ENCODE measurements at regions not wholly inside any gene's neighbourhood (a gene's known extent, or its start where the extent isn't known, plus 50 kb on each side); places are given as distances from the start of the nearest gene placed in this dataset.

DNA sequence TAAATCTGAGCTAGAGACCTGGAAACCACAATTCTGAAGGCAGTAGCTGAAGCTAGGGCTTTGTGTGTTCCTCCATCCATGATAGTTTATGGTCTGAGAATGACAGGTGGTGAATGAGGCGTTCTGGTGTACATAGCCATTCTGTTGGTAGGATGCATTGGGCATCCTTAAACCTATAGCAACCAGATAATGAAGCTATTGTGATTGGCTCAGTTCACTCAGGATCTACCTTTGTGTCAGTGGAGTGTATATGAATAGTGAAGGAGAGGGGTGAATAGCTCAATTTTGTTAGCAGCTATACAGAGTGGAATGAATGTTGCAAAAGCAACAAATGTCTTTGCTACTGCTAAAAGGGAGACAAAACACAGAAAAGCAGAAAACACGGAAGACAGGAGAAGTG, 80.0 kb upstream of the PCDH20 start:
- no peak for TF ChIP-seq POLR2AphosphoS2 (IDR thresholded peaks at IDR 0.05; ENCODE audit: low read depth, low read length)
- TF ChIP-seq CCDC6 (CRISPR knock-in tag; IDR thresholded peaks at IDR 0.05), result no peak
- no peak for TF ChIP-seq CEBPB (IDR thresholded peaks at IDR 0.05; ENCODE audit: borderline replicate concordance, low read depth, low read length)
- TF ChIP-seq RNF2 (conservative IDR thresholded peaks at IDR 0.05; ENCODE audit: low read depth), result no peak
- TF ChIP-seq, protein P1, sequence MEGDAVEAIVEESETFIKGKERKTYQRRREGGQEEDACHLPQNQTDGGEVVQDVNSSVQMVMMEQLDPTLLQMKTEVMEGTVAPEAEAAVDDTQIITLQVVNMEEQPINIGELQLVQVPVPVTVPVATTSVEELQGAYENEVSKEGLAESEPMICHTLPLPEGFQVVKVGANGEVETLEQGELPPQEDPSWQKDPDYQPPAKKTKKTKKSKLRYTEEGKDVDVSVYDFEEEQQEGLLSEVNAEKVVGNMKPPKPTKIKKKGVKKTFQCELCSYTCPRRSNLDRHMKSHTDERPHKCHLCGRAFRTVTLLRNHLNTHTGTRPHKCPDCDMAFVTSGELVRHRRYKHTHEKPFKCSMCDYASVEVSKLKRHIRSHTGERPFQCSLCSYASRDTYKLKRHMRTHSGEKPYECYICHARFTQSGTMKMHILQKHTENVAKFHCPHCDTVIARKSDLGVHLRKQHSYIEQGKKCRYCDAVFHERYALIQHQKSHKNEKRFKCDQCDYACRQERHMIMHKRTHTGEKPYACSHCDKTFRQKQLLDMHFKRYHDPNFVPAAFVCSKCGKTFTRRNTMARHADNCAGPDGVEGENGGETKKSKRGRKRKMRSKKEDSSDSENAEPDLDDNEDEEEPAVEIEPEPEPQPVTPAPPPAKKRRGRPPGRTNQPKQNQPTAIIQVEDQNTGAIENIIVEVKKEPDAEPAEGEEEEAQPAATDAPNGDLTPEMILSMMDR (CRISPR knock-in tag; IDR thresholded peaks at IDR 0.05), result no peak
- no peak for TF ChIP-seq ZNF205 (CRISPR knock-in tag; IDR thresholded peaks at IDR 0.05)
- TF ChIP-seq, protein P2, sequence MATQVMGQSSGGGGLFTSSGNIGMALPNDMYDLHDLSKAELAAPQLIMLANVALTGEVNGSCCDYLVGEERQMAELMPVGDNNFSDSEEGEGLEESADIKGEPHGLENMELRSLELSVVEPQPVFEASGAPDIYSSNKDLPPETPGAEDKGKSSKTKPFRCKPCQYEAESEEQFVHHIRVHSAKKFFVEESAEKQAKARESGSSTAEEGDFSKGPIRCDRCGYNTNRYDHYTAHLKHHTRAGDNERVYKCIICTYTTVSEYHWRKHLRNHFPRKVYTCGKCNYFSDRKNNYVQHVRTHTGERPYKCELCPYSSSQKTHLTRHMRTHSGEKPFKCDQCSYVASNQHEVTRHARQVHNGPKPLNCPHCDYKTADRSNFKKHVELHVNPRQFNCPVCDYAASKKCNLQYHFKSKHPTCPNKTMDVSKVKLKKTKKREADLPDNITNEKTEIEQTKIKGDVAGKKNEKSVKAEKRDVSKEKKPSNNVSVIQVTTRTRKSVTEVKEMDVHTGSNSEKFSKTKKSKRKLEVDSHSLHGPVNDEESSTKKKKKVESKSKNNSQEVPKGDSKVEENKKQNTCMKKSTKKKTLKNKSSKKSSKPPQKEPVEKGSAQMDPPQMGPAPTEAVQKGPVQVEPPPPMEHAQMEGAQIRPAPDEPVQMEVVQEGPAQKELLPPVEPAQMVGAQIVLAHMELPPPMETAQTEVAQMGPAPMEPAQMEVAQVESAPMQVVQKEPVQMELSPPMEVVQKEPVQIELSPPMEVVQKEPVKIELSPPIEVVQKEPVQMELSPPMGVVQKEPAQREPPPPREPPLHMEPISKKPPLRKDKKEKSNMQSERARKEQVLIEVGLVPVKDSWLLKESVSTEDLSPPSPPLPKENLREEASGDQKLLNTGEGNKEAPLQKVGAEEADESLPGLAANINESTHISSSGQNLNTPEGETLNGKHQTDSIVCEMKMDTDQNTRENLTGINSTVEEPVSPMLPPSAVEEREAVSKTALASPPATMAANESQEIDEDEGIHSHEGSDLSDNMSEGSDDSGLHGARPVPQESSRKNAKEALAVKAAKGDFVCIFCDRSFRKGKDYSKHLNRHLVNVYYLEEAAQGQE (IDR thresholded peaks at IDR 0.05; ENCODE audit: borderline replicate concordance in 1 of 2, low read depth in 1 of 2, low read length in 2 of 2), result no peak
- TF ChIP-seq, protein P3, sequence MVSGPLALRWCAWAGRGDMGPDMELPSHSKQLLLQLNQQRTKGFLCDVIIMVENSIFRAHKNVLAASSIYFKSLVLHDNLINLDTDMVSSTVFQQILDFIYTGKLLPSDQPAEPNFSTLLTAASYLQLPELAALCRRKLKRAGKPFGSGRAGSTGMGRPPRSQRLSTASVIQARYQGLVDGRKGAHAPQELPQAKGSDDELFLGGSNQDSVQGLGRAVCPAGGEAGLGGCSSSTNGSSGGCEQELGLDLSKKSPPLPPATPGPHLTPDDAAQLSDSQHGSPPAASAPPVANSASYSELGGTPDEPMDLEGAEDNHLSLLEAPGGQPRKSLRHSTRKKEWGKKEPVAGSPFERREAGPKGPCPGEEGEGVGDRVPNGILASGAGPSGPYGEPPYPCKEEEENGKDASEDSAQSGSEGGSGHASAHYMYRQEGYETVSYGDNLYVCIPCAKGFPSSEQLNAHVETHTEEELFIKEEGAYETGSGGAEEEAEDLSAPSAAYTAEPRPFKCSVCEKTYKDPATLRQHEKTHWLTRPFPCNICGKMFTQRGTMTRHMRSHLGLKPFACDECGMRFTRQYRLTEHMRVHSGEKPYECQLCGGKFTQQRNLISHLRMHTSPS (CRISPR knock-in tag; IDR thresholded peaks at IDR 0.05; ENCODE audit: low read depth), result no peak
- TF ChIP-seq, protein P4, sequence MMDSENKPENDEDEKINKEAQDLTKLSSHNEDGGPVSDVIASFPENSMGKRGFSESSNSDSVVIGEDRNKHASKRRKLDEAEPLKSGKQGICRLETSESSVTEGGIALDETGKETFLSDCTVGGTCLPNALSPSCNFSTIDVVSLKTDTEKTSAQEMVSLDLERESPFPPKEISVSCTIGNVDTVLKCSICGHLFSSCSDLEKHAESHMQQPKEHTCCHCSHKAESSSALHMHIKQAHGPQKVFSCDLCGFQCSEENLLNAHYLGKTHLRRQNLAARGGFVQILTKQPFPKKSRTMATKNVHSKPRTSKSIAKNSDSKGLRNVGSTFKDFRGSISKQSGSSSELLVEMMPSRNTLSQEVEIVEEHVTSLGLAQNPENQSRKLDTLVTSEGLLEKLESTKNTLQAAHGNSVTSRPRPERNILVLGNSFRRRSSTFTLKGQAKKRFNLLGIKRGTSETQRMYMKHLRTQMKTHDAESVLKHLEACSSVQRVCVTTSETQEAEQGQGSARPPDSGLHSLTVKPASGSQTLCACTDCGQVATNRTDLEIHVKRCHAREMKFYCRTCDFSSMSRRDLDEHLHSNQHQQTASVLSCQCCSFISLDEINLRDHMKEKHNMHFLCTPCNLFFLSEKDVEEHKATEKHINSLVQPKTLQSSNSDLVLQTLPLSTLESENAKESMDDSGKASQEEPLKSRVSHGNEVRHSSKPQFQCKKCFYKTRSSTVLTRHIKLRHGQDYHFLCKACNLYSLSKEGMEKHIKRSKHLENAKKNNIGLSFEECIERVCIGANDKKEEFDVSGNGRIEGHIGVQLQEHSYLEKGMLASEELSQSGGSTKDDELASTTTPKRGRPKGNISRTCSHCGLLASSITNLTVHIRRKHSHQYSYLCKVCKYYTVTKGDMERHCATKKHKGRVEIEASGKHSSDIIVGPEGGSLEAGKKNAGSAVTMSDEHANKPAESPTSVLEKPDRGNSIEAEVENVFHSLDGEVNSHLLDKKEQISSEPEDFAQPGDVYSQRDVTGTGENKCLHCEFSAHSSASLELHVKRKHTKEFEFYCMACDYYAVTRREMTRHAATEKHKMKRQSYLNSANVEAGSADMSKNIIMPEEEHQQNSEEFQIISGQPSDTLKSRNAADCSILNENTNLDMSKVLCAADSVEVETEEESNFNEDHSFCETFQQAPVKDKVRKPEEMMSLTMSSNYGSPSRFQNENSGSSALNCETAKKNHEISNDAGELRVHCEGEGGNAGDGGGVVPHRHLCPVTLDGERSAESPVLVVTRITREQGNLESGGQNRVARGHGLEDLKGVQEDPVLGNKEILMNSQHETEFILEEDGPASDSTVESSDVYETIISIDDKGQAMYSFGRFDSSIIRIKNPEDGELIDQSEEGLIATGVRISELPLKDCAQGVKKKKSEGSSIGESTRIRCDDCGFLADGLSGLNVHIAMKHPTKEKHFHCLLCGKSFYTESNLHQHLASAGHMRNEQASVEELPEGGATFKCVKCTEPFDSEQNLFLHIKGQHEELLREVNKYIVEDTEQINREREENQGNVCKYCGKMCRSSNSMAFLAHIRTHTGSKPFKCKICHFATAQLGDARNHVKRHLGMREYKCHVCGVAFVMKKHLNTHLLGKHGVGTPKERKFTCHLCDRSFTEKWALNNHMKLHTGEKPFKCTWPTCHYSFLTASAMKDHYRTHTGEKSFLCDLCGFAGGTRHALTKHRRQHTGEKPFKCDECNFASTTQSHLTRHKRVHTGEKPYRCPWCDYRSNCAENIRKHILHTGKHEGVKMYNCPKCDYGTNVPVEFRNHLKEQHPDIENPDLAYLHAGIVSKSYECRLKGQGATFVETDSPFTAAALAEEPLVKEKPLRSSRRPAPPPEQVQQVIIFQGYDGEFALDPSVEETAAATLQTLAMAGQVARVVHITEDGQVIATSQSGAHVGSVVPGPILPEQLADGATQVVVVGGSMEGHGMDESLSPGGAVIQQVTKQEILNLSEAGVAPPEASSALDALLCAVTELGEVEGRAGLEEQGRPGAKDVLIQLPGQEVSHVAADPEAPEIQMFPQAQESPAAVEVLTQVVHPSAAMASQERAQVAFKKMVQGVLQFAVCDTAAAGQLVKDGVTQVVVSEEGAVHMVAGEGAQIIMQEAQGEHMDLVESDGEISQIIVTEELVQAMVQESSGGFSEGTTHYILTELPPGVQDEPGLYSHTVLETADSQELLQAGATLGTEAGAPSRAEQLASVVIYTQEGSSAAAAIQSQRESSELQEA (CRISPR knock-in tag; IDR thresholded peaks at IDR 0.05; ENCODE audit: not compliant biosample characterization), result no peak
- TF ChIP-seq, protein P5, sequence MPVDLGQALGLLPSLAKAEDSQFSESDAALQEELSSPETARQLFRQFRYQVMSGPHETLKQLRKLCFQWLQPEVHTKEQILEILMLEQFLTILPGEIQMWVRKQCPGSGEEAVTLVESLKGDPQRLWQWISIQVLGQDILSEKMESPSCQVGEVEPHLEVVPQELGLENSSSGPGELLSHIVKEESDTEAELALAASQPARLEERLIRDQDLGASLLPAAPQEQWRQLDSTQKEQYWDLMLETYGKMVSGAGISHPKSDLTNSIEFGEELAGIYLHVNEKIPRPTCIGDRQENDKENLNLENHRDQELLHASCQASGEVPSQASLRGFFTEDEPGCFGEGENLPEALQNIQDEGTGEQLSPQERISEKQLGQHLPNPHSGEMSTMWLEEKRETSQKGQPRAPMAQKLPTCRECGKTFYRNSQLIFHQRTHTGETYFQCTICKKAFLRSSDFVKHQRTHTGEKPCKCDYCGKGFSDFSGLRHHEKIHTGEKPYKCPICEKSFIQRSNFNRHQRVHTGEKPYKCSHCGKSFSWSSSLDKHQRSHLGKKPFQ (CRISPR knock-in tag; IDR thresholded peaks at IDR 0.05; ENCODE audit: insufficient replicate concordance), result no peak
- TF ChIP-seq TCF7L2 (IDR thresholded peaks at IDR 0.05; ENCODE audit: low read depth, low read length), result no peak
- no peak for TF ChIP-seq RAD21 (CRISPR knock-in tag; IDR thresholded peaks at IDR 0.05)
